ENCODE measurements at regions not wholly inside any gene's neighbourhood (a gene's known extent, or its start where the extent isn't known, plus 50 kb on each side); places are given as distances from the start of the nearest gene placed in this dataset.

DNA sequence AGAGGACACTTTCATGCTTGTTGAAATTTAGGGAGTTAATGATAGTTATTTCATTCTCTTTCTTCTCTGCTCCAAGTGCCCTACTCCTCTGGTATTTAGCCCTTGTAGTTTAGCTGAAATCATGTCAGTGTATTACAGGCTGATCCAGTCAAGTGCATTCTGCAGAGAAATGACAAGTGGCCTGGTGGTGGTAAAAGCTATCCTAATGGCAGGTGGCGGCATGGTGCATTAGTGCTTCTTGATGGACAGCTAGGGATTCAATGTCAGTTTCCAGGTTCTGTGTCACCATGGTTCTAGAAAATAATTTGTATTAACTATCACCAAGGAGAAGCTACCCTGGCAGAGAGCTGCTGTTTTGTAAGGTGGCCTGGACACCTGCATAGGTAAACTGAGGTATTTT is 90.0 kb upstream of the BNIP2 start:
- no peak for TF ChIP-seq CTCF (IDR thresholded peaks at IDR 0.05)
- TF ChIP-seq POLR2A (IDR thresholded peaks at IDR 0.05), result no peak

All from uterus (tissue), 2 donors.